IMR-90 (cell line): ENCODE measurements at regions not wholly inside any gene's neighbourhood (a gene's known extent, or its start where the extent isn't known, plus 50 kb on each side); places are given as distances from the start of the nearest gene placed in this dataset.

Experiments used
- BHLHE40 ChIP-seq: fragments of 150-350 bp; IDR thresholded peaks from 2 replicates; pipeline ENCODE4 v1.6.1; 2016; ENCODE audit warnings: mild to moderate bottlenecking, low read depth, low read length
- CEBPB ChIP-seq: IDR thresholded peaks from 2 replicates; pipeline ENCODE4 v1.6.1; 2012; ENCODE audit warnings: low read depth, low read length, improper control_type of control experiment
- CTCF ChIP-seq: conservative IDR thresholded peaks from 2 replicates; pipeline ENCODE4 v1.5.1; 2012; ENCODE audit warnings: mild to moderate bottlenecking, low read depth, low read length, improper control_type of control experiment
- FOS ChIP-seq: fragments of 150-350 bp; IDR thresholded peaks from 2 replicates; pipeline ENCODE4 v1.6.1; 2016; ENCODE audit warnings: low read depth, low read length
- MAFK ChIP-seq: IDR thresholded peaks from 2 replicates; pipeline ENCODE4 v1.6.1; 2012; ENCODE audit warnings: low read depth, low read length, improper control_type of control experiment
- MAZ ChIP-seq: IDR thresholded peaks from 2 replicates; pipeline ENCODE4 v1.6.1; 2012; ENCODE audit warnings: low read depth, mild to moderate bottlenecking, low read length, improper control_type of control experiment, moderate library complexity, borderline replicate concordance
- MXI1 ChIP-seq: IDR thresholded peaks from 2 replicates; pipeline ENCODE4 v1.6.1; 2012; ENCODE audit warnings: low read depth, mild to moderate bottlenecking, low read length, moderate library complexity, borderline replicate concordance
- POLR2A ChIP-seq: IDR thresholded peaks from 2 replicates; pipeline ENCODE4 v1.6.1; 2012; ENCODE audit warnings: mild to moderate bottlenecking, low read depth, low read length
- RAD21 ChIP-seq: IDR thresholded peaks from 2 replicates; pipeline ENCODE4 v1.6.1; 2012; ENCODE audit warnings: low read length, improper control_type of control experiment
- RFX5 ChIP-seq: IDR thresholded peaks from 2 replicates; pipeline ENCODE4 v1.8.0; 2012; ENCODE audit warnings: low read depth, mild to moderate bottlenecking, low read length, moderate library complexity
- SMC3 ChIP-seq: fragments of 150-350 bp; IDR thresholded peaks from 2 replicates; pipeline ENCODE4 v1.6.1; 2016; ENCODE audit warnings: low read depth, mild to moderate bottlenecking, antibody characterized with exemption, low read length, moderate library complexity
- TF ChIP-seq, protein P1 (sequence below): fragments of 150-350 bp; IDR thresholded peaks from 2 replicates; pipeline ENCODE4 v1.6.1; 2017; ENCODE audit warnings: mild to moderate bottlenecking, antibody characterized with exemption, low read length, low read depth

GRCh38 chr5:61784341-61784740 lies 452.3 kb downstream of the ZSWIM6 start:
- no peak for TF ChIP-seq CTCF
- no peak for TF ChIP-seq SMC3
- TF ChIP-seq MXI1, result no peak
- TF ChIP-seq CEBPB, result no peak
- TF ChIP-seq RFX5, result no peak
- TF ChIP-seq POLR2A, result no peak
- no peak for TF ChIP-seq BHLHE40
- TF ChIP-seq MAZ, result no peak
- no peak for TF ChIP-seq FOS
- TF ChIP-seq MAFK, result no peak
- TF ChIP-seq, protein P1, sequence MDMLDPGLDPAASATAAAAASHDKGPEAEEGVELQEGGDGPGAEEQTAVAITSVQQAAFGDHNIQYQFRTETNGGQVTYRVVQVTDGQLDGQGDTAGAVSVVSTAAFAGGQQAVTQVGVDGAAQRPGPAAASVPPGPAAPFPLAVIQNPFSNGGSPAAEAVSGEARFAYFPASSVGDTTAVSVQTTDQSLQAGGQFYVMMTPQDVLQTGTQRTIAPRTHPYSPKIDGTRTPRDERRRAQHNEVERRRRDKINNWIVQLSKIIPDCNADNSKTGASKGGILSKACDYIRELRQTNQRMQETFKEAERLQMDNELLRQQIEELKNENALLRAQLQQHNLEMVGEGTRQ, result no peak
- TF ChIP-seq RAD21, result no peak
